Fibroblast of villous mesenchyme (primary cell): ENCODE measurements at regions not wholly inside any gene's neighbourhood (a gene's known extent, or its start where the extent isn't known, plus 50 kb on each side); places are given as distances from the start of the nearest gene placed in this dataset.

Experiments used
- DNase-seq: peaks from one replicate; pipeline ENCODE4 v3.0.0-alpha.2; 2010; ENCODE audit warnings: low read depth
- H3K4me3 ChIP-seq: 2 replicates; pipeline ENCODE4 v1.5.1; 2011; ENCODE audit warnings: low read depth, mild to moderate bottlenecking, low read length
- TF ChIP-seq, protein P1 (sequence below): IDR thresholded peaks from 2 replicates; pipeline ENCODE4 v1.5.1; 2012; ENCODE audit warnings: low read depth, mild to moderate bottlenecking, low read length; ENCODE audit not compliant: insufficient read depth

DNA sequence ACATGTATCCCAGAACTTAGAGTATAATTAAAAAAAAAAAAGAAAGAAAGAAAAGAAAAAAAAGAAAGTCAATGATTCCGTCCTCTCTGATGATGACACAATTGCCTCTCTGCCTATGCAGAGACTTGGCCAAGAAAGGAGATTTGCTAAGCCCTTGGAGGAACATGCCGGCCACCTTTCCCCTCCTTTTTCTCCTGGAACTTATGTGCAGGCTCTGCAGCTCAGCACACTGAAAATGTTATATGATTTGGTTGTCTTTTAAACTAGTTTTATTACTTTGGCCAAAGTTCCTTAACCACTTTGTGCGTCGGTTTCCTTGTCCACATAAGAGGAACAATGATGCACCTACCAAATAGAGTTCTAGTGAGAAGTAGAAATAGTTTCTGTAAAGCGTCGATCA lies 111.4 kb upstream of the ZNF644 start:
- TF ChIP-seq, protein P1, sequence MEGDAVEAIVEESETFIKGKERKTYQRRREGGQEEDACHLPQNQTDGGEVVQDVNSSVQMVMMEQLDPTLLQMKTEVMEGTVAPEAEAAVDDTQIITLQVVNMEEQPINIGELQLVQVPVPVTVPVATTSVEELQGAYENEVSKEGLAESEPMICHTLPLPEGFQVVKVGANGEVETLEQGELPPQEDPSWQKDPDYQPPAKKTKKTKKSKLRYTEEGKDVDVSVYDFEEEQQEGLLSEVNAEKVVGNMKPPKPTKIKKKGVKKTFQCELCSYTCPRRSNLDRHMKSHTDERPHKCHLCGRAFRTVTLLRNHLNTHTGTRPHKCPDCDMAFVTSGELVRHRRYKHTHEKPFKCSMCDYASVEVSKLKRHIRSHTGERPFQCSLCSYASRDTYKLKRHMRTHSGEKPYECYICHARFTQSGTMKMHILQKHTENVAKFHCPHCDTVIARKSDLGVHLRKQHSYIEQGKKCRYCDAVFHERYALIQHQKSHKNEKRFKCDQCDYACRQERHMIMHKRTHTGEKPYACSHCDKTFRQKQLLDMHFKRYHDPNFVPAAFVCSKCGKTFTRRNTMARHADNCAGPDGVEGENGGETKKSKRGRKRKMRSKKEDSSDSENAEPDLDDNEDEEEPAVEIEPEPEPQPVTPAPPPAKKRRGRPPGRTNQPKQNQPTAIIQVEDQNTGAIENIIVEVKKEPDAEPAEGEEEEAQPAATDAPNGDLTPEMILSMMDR, result no peak
- DNase-seq, result no peak
- H3K4me3 ChIP-seq, result no peak overlapping the region

DNA sequence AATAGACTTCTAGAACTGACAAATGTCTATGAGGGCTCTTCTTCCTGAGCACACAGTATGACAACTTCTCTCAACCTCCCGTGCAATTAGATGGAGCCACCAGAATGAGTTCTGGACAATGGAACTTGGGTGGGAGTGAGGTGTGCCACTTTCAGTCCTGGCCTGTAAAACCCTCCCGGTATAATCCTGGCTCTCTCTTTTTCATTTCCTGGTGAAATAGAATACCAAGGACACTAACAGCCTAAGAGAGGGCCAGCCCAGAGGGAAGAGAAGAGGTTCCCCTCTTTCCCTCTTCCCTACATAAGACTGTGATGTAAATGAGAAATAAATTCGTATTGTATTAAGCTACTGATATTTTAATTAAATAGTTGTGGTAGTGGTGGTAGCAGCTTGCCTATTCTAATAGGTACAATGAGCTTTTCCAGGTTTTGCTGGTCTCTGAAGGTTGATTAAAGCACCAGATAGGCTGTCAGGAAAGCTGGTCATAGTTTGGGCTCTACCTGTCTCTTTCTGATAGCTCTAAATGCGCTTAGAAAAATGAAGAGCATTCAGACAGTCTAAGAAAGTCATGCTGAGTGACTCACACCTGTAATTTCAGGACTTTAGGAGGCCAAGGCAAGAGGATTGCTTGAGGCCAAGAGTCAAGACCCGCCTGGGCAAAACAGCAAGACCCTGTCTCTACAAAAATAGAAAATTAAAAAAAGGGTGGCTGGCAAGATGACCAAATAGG lies 108.6 kb upstream of the ZNF644 start:
- H3K4me3 ChIP-seq, result no peak overlapping the region
- no peak for DNase-seq
- TF ChIP-seq, protein P1, result no peak

DNA sequence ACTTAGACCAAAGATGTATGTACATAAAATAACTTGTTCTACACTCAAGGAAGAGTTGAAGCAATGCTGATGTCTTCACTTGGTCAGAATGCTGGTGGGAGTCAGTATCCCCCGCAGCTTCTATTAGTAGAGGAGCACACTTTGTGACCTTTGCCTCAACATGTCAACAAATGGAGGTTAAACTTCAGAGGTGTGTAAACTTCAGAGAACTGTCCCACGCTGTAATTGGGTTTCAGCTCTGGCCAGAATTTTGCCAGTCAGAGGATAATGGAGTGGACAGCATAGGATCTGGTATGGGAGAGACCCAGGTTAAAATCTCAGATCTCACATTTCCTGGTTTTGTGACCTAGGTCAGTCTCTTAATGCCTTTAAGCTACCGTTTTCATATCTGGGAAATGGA lies 107.6 kb upstream of the ZNF644 start:
- no peak overlapping the region for H3K4me3 ChIP-seq

DNA sequence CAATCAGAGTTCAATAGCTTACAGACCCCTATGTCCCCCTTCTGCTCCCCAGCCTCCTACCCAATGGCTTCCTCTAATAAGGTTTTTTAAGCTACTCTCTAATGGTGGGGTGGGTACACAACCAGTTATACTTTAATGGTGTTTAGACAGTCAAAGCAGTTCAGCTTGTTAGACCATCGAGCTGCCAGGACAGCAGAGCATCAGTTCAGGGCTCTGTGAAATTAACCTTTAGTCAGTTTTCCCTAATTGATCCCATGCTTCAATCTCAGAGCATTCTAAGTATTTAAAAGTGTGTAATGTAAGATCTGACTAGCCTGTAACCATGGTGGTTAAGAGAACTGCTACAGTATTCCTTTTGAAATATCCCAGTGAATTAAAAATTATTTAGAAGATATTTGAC lies 107.2 kb upstream of the ZNF644 start:
- no peak overlapping the region for H3K4me3 ChIP-seq
- no peak for DNase-seq
- TF ChIP-seq, protein P1, result no peak

More for the DNA sequence above, 107.6 kb upstream of the ZNF644 start:
- no peak for DNase-seq
- TF ChIP-seq, protein P1, result no peak

DNA sequence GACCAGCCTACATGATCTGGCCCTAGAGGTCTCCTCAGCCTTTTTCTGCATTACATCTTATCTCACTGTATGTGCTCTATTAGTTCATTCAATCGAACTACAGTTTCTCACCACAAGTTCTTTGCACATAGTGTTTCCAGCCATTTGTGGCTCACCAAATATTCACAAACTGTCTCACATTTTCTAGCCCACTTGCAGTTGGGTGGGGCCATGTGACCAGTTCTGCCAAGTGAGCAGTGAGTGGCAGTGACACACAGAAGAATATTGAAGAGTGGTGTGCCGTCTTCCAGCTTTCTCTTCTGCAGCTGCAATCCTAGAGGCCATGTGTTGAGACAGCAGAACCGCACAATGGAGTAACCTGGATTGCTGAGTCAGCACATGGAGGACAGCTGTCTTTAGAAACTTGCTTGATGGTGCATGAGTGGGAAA lies 103.2 kb upstream of the ZNF644 start:
- H3K4me3 ChIP-seq, result no peak overlapping the region
- DNase-seq, result no peak
- TF ChIP-seq, protein P1, result no peak

DNA sequence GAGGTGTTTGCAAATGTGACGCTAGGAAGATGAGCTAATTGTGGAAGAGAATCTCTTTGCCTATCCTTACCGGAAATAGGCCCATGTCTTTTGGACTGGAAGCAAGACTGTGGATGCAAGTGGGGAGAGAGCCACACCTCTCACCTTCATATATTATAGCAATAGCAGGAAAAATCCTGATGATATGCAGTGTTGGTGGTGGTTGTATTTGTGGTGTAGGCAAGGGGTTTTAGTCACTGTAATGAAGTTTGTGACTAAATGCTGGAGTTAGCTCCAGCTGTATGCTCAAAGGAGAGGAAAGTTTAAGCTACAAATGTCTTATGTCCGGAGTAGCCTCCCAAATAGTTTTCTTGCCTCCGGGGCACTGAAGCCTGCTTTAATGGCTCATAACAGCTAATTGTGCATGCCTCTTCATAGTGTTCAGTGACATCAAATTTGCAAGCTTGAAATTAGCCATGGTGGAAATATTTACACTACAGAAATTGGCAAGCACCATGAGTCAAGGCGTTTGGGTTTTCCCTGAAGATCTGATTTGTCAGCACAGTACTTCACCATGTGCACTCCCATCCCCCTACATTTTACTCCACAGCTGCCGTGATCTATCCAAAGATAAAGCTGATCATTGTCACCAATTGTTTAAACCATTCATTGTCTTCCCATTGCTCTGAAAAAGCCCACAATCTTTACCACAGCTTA lies 102.6 kb upstream of the ZNF644 start:
- no peak overlapping the region for H3K4me3 ChIP-seq
- DNase-seq, result no peak
- TF ChIP-seq, protein P1, result no peak

DNA sequence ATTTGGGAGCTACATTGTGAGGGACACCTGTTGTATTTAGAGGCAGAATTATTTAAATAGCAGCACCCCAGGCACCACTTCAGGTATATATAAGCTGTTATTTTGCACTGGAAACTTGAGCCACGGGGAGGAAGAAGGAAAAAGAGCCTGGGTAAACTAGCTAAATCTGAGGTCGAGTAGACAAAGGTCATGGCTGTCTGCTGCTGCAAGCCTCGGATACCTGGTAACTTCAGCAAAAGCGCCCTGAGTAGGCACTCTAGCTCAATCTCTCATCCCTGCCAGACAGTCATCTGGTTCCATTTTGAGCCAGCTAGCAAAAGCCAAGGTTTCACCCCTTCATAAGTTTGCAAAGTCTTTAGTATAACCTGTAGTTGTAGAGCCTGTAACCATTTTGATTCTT lies 101.9 kb upstream of the ZNF644 start:
- TF ChIP-seq, protein P1, result no peak
- no peak for DNase-seq
- no peak overlapping the region for H3K4me3 ChIP-seq
